Adipocyte (in vitro differentiated cells): ENCODE measurements at regions not wholly inside any gene's neighbourhood (a gene's known extent, or its start where the extent isn't known, plus 50 kb on each side); places are given as distances from the start of the nearest gene placed in this dataset.

Source experiments
- DNase-seq: peaks from one replicate; pipeline ENCODE4 v3.0.0-alpha.2; 2015; ENCODE audit warnings: low read depth
- H3K27me3 ChIP-seq: replicated peaks from 2 replicates; pipeline ENCODE4 v1.7.0; 2013; ENCODE audit warnings: mild to moderate bottlenecking, low read length, moderate library complexity; ENCODE audit not compliant: control insufficient read depth, insufficient read depth
- H3K36me3 ChIP-seq: 2 replicates; pipeline ENCODE4 v1.7.0; 2013; ENCODE audit warnings: low read length, mild to moderate bottlenecking, moderate library complexity; ENCODE audit not compliant: control insufficient read depth, insufficient read depth, severe bottlenecking
- H3K4me1 ChIP-seq: 2 replicates; pipeline ENCODE4 v1.7.0; 2013; ENCODE audit warnings: mild to moderate bottlenecking, low read length, moderate library complexity; ENCODE audit not compliant: control insufficient read depth, insufficient read depth
- H3K4me3 ChIP-seq: 2 replicates; pipeline ENCODE4 v1.7.0; 2013; ENCODE audit warnings: mild to moderate bottlenecking, low read length, moderate library complexity
- H3K9ac ChIP-seq: 2 replicates; pipeline ENCODE4 v1.7.0; 2013; ENCODE audit warnings: mild to moderate bottlenecking, low read length, moderate library complexity
- H3K9me3 ChIP-seq: 2 replicates; pipeline ENCODE4 v1.7.0; 2013; ENCODE audit warnings: mild to moderate bottlenecking, low read length, moderate library complexity; ENCODE audit not compliant: control insufficient read depth

- Histone ChIP-seq H3K4me1 (no peaks in the 10 kb centered on the region), H3K4me3 (no peak overlapping the region), H3K9me3 (no peaks in the 10 kb centered on the region), H3K9ac (no peak overlapping the region), H3K36me3 (no peaks in the 10 kb centered on the region), H3K27me3 (peaks cover 11% of the 10 kb centered on the region)
- DNase-seq: no peak
These were observed 495.0 kb upstream of the MGMT start for GRCh38 chr10:128972036-128972405.

GRCh38 chr10:128973221-128973620 is 493.8 kb upstream of the MGMT start:
- no peak for DNase-seq
- H3K4me1 ChIP-seq: no peaks in the 10 kb centered on the region
- no peaks in the 10 kb centered on the region for H3K36me3 ChIP-seq
- no peaks in the 10 kb centered on the region for H3K9me3 ChIP-seq
- no peak overlapping the region for H3K9ac ChIP-seq
- H3K27me3 ChIP-seq: peaks cover 11% of the 10 kb centered on the region
- no peak overlapping the region for H3K4me3 ChIP-seq

- Histone ChIP-seq H3K4me3 (no peak overlapping the region), H3K36me3 (no peaks in the 10 kb centered on the region), H3K27me3 (peaks cover 5% of the 10 kb centered on the region), H3K9me3 (no peaks in the 10 kb centered on the region), H3K4me1 (no peaks in the 10 kb centered on the region), H3K9ac (no peak overlapping the region)
- no peak for DNase-seq
These were observed 490.2 kb upstream of the MGMT start for GRCh38 chr10:128976856-128977255.

GRCh38 chr10:128978211-128978610 is 488.8 kb upstream of the MGMT start:
- Histone ChIP-seq H3K9ac (no peak overlapping the region), H3K36me3 (no peaks in the 10 kb centered on the region), H3K4me1 (no peaks in the 10 kb centered on the region), H3K4me3 (no peak overlapping the region), H3K9me3 (no peaks in the 10 kb centered on the region), H3K27me3 (peaks cover 5% of the 10 kb centered on the region)
- DNase-seq: no peak

- Histone ChIP-seq H3K4me3 (no peak overlapping the region), H3K36me3 (no peaks in the 10 kb centered on the region), H3K4me1 (no peaks in the 10 kb centered on the region), H3K9me3 (no peaks in the 10 kb centered on the region), H3K9ac (no peak overlapping the region), H3K27me3 (peaks cover 12% of the 10 kb centered on the region)
- DNase-seq: no peak
These were observed 487.6 kb upstream of the MGMT start for GRCh38 chr10:128979405-128979804.

GRCh38 chr10:128981251-128981650 is 485.8 kb upstream of the MGMT start:
- H3K4me3 ChIP-seq: no peak overlapping the region
- no peak for DNase-seq
- no peaks in the 10 kb centered on the region for H3K36me3 ChIP-seq
- peaks cover 8% of the 10 kb centered on the region for H3K27me3 ChIP-seq
- no peaks in the 10 kb centered on the region for H3K4me1 ChIP-seq
- H3K9ac ChIP-seq: no peak overlapping the region
- H3K9me3 ChIP-seq: no peaks in the 10 kb centered on the region

- H3K36me3 ChIP-seq: no peaks in the 10 kb centered on the region
- DNase-seq: no peak
- no peaks in the 10 kb centered on the region for H3K9me3 ChIP-seq
- H3K9ac ChIP-seq: no peak overlapping the region
- peaks cover 8% of the 10 kb centered on the region for H3K27me3 ChIP-seq
- H3K4me3 ChIP-seq: no peak overlapping the region
- no peaks in the 10 kb centered on the region for H3K4me1 ChIP-seq
These were observed 485.0 kb upstream of the MGMT start for GRCh38 chr10:128981881-128982615.

GRCh38 chr10:128982616-128982915 is 484.5 kb upstream of the MGMT start:
- Histone ChIP-seq H3K9me3 (peaks cover 2% of the 10 kb centered on the region), H3K36me3 (no peaks in the 10 kb centered on the region), H3K4me3 (no peak overlapping the region), H3K9ac (no peak overlapping the region), H3K4me1 (no peaks in the 10 kb centered on the region), H3K27me3 (peaks cover 10% of the 10 kb centered on the region)
- no peak for DNase-seq

- H3K9ac ChIP-seq: no peak overlapping the region
- H3K4me3 ChIP-seq: no peak overlapping the region
- no peaks in the 10 kb centered on the region for H3K36me3 ChIP-seq
- no peak for DNase-seq
- H3K27me3 ChIP-seq: peaks cover 16% of the 10 kb centered on the region
- peaks cover 7% of the 10 kb centered on the region for H3K9me3 ChIP-seq
- H3K4me1 ChIP-seq: no peaks in the 10 kb centered on the region
These were observed 482.0 kb upstream of the MGMT start for GRCh38 chr10:128985036-128985435.

- H3K9me3 ChIP-seq: peaks cover 7% of the 10 kb centered on the region
- H3K4me1 ChIP-seq: no peaks in the 10 kb centered on the region
- DNase-seq: no peak
- peaks cover 8% of the 10 kb centered on the region for H3K27me3 ChIP-seq
- H3K36me3 ChIP-seq: no peaks in the 10 kb centered on the region
- H3K9ac ChIP-seq: no peak overlapping the region
- no peak overlapping the region for H3K4me3 ChIP-seq
These were observed 476.1 kb upstream of the MGMT start for GRCh38 chr10:128990986-128991385.

- no peak for DNase-seq
- Histone ChIP-seq H3K9me3 (peaks cover 3% of the 10 kb centered on the region), H3K4me1 (no peaks in the 10 kb centered on the region), H3K9ac (no peak overlapping the region), H3K4me3 (no peak overlapping the region), H3K27me3 (peaks cover 4% of the 10 kb centered on the region), H3K36me3 (no peaks in the 10 kb centered on the region)
These were observed 474.3 kb upstream of the MGMT start for GRCh38 chr10:128992770-128993169.

GRCh38 chr10:128993443-128993842 is 473.6 kb upstream of the MGMT start:
- no peak overlapping the region for H3K4me3 ChIP-seq
- H3K36me3 ChIP-seq: no peaks in the 10 kb centered on the region
- no peak for DNase-seq
- no peaks in the 10 kb centered on the region for H3K4me1 ChIP-seq
- no peaks in the 10 kb centered on the region for H3K27me3 ChIP-seq
- H3K9ac ChIP-seq: no peak overlapping the region
- H3K9me3 ChIP-seq: no peaks in the 10 kb centered on the region
